Activated CD4-positive, alpha-beta memory T cell treated with anti-CD3 and anti-CD28 coated beads, Interleukin-2, amount 10 ng/mL, durations not matched to agents 7 days and 5 days (primary cell): ENCODE measurements at regions not wholly inside any gene's neighbourhood (a gene's known extent, or its start where the extent isn't known, plus 50 kb on each side); places are given as distances from the start of the nearest gene placed in this dataset.

Source experiments
- CTCF ChIA-PET: fragments of 350-600 bp; sonication (Branson Sonifier 250); formaldehyde crosslinking; loops from one replicate; lab custom pipeline; 2021; ENCODE audit warnings: antibody characterized with exemption, inconsistent platforms; lab: Charles Lee
- POLR2A ChIA-PET: fragments of 350-600 bp; sonication (Branson Sonifier 250); formaldehyde crosslinking; loops from one replicate; lab custom pipeline; 2021; ENCODE audit warnings: antibody characterized with exemption; lab: Charles Lee
- DNase-seq: peaks from one replicate; pipeline ENCODE4 v3.0.0-alpha.2; 2020
- H3K27ac Mint-ChIP-seq: one replicate; pipeline ENCODE4 v1.8.0; 2021; ENCODE audit warnings: mild to moderate bottlenecking, mixed read lengths
- H3K27me3 Mint-ChIP-seq: one replicate; pipeline ENCODE4 v1.8.0; 2021; ENCODE audit warnings: mixed read lengths
- H3K36me3 Mint-ChIP-seq: one replicate; pipeline ENCODE4 v1.8.0; 2021; ENCODE audit warnings: low read depth, mixed read lengths
- H3K4me1 Mint-ChIP-seq: one replicate; pipeline ENCODE4 v1.8.0; 2021; ENCODE audit warnings: mixed read lengths
- H3K4me3 Mint-ChIP-seq: one replicate; pipeline ENCODE4 v1.8.0; 2021; ENCODE audit warnings: mild to moderate bottlenecking, mixed read lengths
- H3K9me3 Mint-ChIP-seq: one replicate; pipeline ENCODE4 v1.8.0; 2021; ENCODE audit warnings: mixed read lengths

DNA sequence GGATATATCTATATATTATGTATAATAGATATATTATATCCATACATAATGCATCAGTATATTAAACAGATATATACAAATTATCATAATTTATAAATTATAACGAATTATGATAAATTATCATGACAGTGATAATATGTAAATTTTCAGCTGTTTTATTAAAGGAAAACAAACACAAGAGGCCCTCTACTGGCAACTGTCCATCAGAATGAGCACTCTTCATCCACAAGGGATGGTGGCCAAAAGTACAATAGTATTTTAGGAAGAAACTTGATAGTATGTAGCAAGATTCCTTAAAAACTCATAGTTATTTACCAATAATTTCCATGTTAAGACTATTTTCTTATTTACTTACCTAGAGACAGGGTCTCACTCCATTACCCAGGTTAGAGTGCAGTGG, 113.3 kb upstream of the LPAR1 start:
- ChIA-PET CTCF (no interaction called here), POLR2A (no interaction called here)
- H3K27me3 Mint-ChIP-seq = no peaks in the 10 kb centered on the region
- no peak overlapping the region for H3K27ac Mint-ChIP-seq
- H3K9me3 Mint-ChIP-seq = no peaks in the 10 kb centered on the region
- no peaks in the 10 kb centered on the region for H3K36me3 Mint-ChIP-seq
- H3K4me3 Mint-ChIP-seq = no peak overlapping the region
- DNase-seq = no peak
- no peaks in the 10 kb centered on the region for H3K4me1 Mint-ChIP-seq

DNA sequence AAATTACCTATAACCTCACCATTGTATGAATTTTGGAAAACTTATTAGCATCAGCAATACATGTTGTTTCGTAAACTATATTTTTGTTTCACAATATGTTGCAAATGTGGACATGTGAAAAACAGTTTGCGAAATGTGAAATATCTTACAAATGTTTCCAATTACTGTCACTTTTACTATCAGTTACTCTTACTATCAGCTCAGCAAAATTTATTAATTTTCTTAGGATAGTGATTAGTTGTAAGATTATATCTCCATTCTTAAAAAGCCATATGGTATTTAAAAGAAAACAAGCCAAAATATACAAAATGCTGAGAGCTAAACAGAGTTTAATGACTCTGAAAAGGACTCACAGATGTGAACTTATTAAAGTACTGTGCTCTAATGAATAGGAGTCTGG, 111.9 kb upstream of the LPAR1 start:
- no peaks in the 10 kb centered on the region for H3K4me1 Mint-ChIP-seq
- DNase-seq = no peak
- ChIA-PET CTCF (no interaction called here), POLR2A (no interaction called here)
- no peaks in the 10 kb centered on the region for H3K36me3 Mint-ChIP-seq
- H3K4me3 Mint-ChIP-seq = no peak overlapping the region
- H3K9me3 Mint-ChIP-seq = no peaks in the 10 kb centered on the region
- no peak overlapping the region for H3K27ac Mint-ChIP-seq
- H3K27me3 Mint-ChIP-seq = no peaks in the 10 kb centered on the region

DNA sequence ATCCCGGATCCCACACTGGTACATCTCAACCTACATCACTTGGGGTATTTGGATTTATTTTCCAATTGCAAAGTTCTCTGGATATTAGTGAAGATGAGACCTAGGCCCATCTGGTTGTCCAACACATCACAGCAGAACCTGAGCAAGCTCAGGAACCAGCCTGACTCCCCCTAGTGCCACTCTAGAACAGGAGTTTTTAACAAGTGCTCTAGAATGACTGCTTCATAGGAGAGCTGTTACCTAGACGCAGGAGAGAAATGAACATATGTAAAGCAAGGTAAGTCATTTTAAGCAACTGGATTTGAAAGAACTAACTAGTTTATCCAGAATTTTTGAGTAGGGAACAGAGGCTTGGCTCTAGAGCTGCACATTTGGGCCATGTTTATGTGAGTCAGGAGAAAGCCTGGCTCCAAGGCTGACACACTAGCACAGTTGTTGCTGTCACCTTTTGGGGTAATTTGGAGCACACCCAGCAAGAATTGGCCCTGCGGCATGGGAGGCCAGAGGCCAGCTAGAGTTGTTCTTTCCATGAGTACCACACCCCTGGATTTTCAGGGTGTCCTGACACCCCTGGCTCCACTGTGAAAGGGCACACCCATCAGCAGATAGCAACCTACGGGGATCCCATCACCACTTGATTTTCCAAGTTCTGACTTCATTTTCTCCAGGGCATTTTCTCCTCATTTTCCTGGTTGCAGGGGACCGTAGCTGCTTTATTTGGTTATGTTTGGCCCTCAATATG, 110.9 kb upstream of the LPAR1 start:
- CTCF ChIA-PET = no interaction called here
- no peak for DNase-seq
- Mint-ChIP-seq H3K36me3 (no peaks in the 10 kb centered on the region), H3K4me1 (no peaks in the 10 kb centered on the region), H3K27me3 (no peaks in the 10 kb centered on the region), H3K4me3 (no peak overlapping the region), H3K9me3 (no peaks in the 10 kb centered on the region), H3K27ac (no peak overlapping the region)
- POLR2A ChIA-PET = no interaction called here

GRCh38 chr9:111148052-111149017, 110.1 kb upstream of the LPAR1 start:
- CTCF ChIA-PET = no interaction called here
- no peaks in the 10 kb centered on the region for H3K4me1 Mint-ChIP-seq
- H3K27me3 Mint-ChIP-seq = no peaks in the 10 kb centered on the region
- no peak overlapping the region for H3K27ac Mint-ChIP-seq
- no peak for DNase-seq
- POLR2A ChIA-PET = no interaction called here
- H3K9me3 Mint-ChIP-seq = no peaks in the 10 kb centered on the region
- no peaks in the 10 kb centered on the region for H3K36me3 Mint-ChIP-seq
- H3K4me3 Mint-ChIP-seq = no peak overlapping the region

DNA sequence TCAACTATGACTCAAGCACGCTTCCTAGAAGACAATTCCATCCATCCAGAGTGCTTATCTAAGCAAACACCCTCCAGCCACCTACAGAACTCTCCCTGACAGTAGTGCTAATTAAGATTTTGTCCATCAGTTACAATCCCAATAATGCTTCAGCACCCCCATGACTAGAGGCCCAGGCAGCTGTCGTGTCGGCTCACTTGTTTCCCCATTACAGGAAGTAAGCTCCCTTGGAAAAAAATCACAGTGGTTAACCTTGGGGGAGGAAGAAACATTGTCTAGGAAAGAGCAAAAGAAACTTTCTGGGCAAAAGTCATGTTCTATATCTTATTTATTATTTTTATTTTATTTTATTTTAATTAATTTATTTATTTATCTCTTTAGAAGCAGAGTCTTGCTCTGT, 108.8 kb upstream of the LPAR1 start:
- H3K27ac Mint-ChIP-seq = no peak overlapping the region
- CTCF ChIA-PET = no interaction called here
- H3K9me3 Mint-ChIP-seq = no peaks in the 10 kb centered on the region
- POLR2A ChIA-PET = no interaction called here
- no peaks in the 10 kb centered on the region for H3K4me1 Mint-ChIP-seq
- H3K36me3 Mint-ChIP-seq = no peaks in the 10 kb centered on the region
- no peak overlapping the region for H3K4me3 Mint-ChIP-seq
- no peaks in the 10 kb centered on the region for H3K27me3 Mint-ChIP-seq
- DNase-seq = no peak

GRCh38 chr9:111144741-111145140, 106.5 kb upstream of the LPAR1 start:
- no peak for DNase-seq
- no peaks in the 10 kb centered on the region for H3K9me3 Mint-ChIP-seq
- H3K27ac Mint-ChIP-seq = no peak overlapping the region
- H3K27me3 Mint-ChIP-seq = no peaks in the 10 kb centered on the region
- ChIA-PET POLR2A (no interaction called here), CTCF (no interaction called here)
- H3K36me3 Mint-ChIP-seq = no peaks in the 10 kb centered on the region
- H3K4me1 Mint-ChIP-seq = no peaks in the 10 kb centered on the region
- H3K4me3 Mint-ChIP-seq = no peak overlapping the region

GRCh38 chr9:111136180-111136579, 97.9 kb upstream of the LPAR1 start:
- no peak overlapping the region for H3K27ac Mint-ChIP-seq
- POLR2A ChIA-PET = no interaction called here
- H3K27me3 Mint-ChIP-seq = no peaks in the 10 kb centered on the region
- no peak overlapping the region for H3K4me3 Mint-ChIP-seq
- H3K9me3 Mint-ChIP-seq = peaks cover 10% of the 10 kb centered on the region
- CTCF ChIA-PET = no interaction called here
- DNase-seq = no peak
- H3K4me1 Mint-ChIP-seq = no peaks in the 10 kb centered on the region
- no peaks in the 10 kb centered on the region for H3K36me3 Mint-ChIP-seq

DNA sequence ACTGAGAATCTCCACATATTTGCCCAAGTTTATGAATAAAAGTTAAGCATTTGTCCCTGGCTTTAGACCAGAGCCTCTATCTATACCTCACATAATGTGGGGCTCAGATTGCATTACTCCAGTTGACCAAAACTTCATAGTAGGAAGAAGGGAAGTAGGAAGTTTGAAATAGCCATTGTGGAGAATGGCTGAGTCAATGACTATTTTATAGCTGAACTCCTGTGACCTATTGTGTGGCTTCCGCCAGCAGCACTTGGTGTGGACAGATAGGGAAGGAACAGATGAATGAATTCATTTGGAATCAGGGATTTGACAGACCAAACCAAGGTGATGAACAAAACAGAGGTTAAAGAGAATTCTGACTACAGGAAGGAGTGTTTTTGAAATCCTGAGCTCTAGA, 92.9 kb upstream of the LPAR1 start:
- POLR2A ChIA-PET = no interaction called here
- no peak for DNase-seq
- CTCF ChIA-PET = no interaction called here
- H3K27ac Mint-ChIP-seq = no peak overlapping the region
- H3K4me1 Mint-ChIP-seq = no peaks in the 10 kb centered on the region
- no peak overlapping the region for H3K4me3 Mint-ChIP-seq
- H3K9me3 Mint-ChIP-seq = peaks cover 16% of the 10 kb centered on the region
- no peaks in the 10 kb centered on the region for H3K27me3 Mint-ChIP-seq
- H3K36me3 Mint-ChIP-seq = no peaks in the 10 kb centered on the region

- H3K4me3 Mint-ChIP-seq = no peak overlapping the region
- H3K27me3 Mint-ChIP-seq = no peaks in the 10 kb centered on the region
- peaks cover 4% of the 10 kb centered on the region for H3K9me3 Mint-ChIP-seq
- H3K4me1 Mint-ChIP-seq = no peaks in the 10 kb centered on the region
- H3K36me3 Mint-ChIP-seq = no peaks in the 10 kb centered on the region
- no peak for DNase-seq
- H3K27ac Mint-ChIP-seq = no peak overlapping the region
- POLR2A ChIA-PET = no interaction called here
- CTCF ChIA-PET = no interaction called here
These were observed 82.3 kb upstream of the LPAR1 start for GRCh38 chr9:111120526-111120925.

GRCh38 chr9:111118256-111118948, 80.1 kb upstream of the LPAR1 start:
- Mint-ChIP-seq H3K4me1 (no peaks in the 10 kb centered on the region), H3K9me3 (no peaks in the 10 kb centered on the region), H3K27ac (no peak overlapping the region), H3K27me3 (no peaks in the 10 kb centered on the region), H3K36me3 (no peaks in the 10 kb centered on the region), H3K4me3 (no peak overlapping the region)
- ChIA-PET CTCF (no interaction called here), POLR2A (no interaction called here)
- DNase-seq = no peak

DNA sequence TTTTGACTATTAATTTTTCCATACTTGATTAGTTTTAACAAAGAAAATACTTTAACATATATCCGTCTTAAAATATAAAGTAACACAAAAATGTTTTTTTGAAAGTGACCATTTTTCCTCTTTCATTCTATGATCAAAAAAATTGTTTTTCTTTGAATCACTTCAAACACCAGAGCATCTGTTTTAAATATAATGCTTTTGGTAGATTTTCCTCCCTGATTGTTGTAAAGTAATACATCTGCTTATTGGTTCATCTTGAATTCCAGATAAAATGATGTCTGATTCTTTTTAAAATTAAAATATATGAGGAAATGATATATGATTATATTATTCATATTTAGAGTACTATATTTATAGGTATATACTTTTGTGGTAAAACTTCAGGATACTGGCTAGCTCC, 76.2 kb upstream of the LPAR1 start:
- no peaks in the 10 kb centered on the region for H3K4me1 Mint-ChIP-seq
- CTCF ChIA-PET = no interaction called here
- no peaks in the 10 kb centered on the region for H3K9me3 Mint-ChIP-seq
- H3K27me3 Mint-ChIP-seq = no peaks in the 10 kb centered on the region
- no peak overlapping the region for H3K27ac Mint-ChIP-seq
- H3K4me3 Mint-ChIP-seq = no peak overlapping the region
- POLR2A ChIA-PET = no interaction called here
- no peak for DNase-seq
- H3K36me3 Mint-ChIP-seq = no peaks in the 10 kb centered on the region

- ChIA-PET CTCF (no interaction called here), POLR2A (no interaction called here)
- Mint-ChIP-seq H3K9me3 (no peaks in the 10 kb centered on the region), H3K27me3 (no peaks in the 10 kb centered on the region), H3K27ac (no peak overlapping the region), H3K4me3 (no peak overlapping the region), H3K4me1 (no peaks in the 10 kb centered on the region), H3K36me3 (no peaks in the 10 kb centered on the region)
- no peak for DNase-seq
These were observed 75.4 kb upstream of the LPAR1 start for GRCh38 chr9:111113712-111114111.

DNA sequence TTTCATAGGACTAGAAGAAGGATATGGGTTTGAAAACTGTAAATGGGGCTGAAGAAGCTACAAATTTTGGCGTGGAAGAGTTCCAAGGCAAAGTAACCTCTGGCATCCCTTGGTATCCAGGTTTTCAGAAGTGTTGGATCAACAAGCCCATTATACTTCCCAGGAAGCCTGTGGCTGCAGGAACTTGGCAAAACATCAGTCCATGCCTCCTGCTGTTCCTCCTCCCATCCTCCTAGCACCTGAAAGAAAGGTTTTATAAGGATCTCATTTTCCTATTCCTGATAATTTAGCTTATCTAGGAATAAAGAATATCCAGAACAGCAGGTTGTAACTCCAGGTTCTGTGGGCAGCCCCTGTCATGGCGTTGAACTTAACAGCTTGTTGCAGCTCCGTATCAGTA, 72.5 kb upstream of the LPAR1 start:
- Mint-ChIP-seq H3K4me1 (no peaks in the 10 kb centered on the region), H3K9me3 (no peaks in the 10 kb centered on the region), H3K27me3 (no peaks in the 10 kb centered on the region), H3K4me3 (no peak overlapping the region), H3K36me3 (no peaks in the 10 kb centered on the region), H3K27ac (no peak overlapping the region)
- ChIA-PET POLR2A (no interaction called here), CTCF (no interaction called here)
- DNase-seq = no peak
